ENCODE measurements at regions not wholly inside any gene's neighbourhood (a gene's known extent, or its start where the extent isn't known, plus 50 kb on each side); places are given as distances from the start of the nearest gene placed in this dataset.

GRCh38 chr16:79404571-79404970 is 196.0 kb downstream of the MAF start (continued):
- TF ChIP-seq MIER3 (CRISPR knock-in tag; IDR thresholded peaks at IDR 0.05; ENCODE audit: borderline replicate concordance): no peak
- TF ChIP-seq ZBTB2 (CRISPR knock-in tag; IDR thresholded peaks at IDR 0.05; ENCODE audit: low read depth): no peak
- no peak for TF ChIP-seq MLLT10 (CRISPR knock-in tag; IDR thresholded peaks at IDR 0.05)

- DNase-seq (ENCODE audit: low spot score): peak; percentile 10
- no peaks in the 10 kb centered on the region; a peak in 1 of 5 replicates for H3K27me3 ChIP-seq (ENCODE audit: control insufficient read depth in 1 of 2, insufficient read depth in 2 of 2, low read length in 2 of 2)
- intact Hi-C loops (cut with micrococcal nuclease; ENCODE audit: unreplicated experiment) (no loop called here), in situ Hi-C loops (cut with HindIII; ENCODE audit: extremely low pct_ligation_motif_present, low pct_unique_long_range_greater_than_20kb) (no loop called here)
- no peak for FAIRE-seq
- 6% methylated on average over 4 of the region's 4 CpGs for WGBS (ENCODE audit: low lambda C conversion rate)
- no peaks in the 10 kb centered on the region for H3K9me3 ChIP-seq (ENCODE audit: low read length)
- H3K4me2 ChIP-seq (ENCODE audit: low read depth, low read length): no peak overlapping the region
- H3K4me1 ChIP-seq (ENCODE audit: insufficient read depth, low read length): peaks cover 11% of the 10 kb centered on the region; the same call in 1 of the 2 replicates
- no peaks in the 10 kb centered on the region for H3K36me3 ChIP-seq (replicated peaks in 1 of 2; ENCODE audit: control insufficient read depth in 1 of 2, insufficient read depth in 2 of 2, low read length in 2 of 2)
- H3K79me2 ChIP-seq (ENCODE audit: insufficient read depth, low read length): no peaks in the 10 kb centered on the region
- ChIA-PET POLR2A (no interaction called here), CTCF (ENCODE audit: low intra/inter-chr PET ratio, low total read pairs) (no interaction called here)
- no peak overlapping the region for H3K9ac ChIP-seq (ENCODE audit: insufficient read depth, low read depth, low read length)
- H3K4me3 ChIP-seq (replicated peaks in 1 of 3; ENCODE audit: insufficient read depth in 1 of 3, low read depth in 2 of 3, low read length in 3 of 3): no peak overlapping the region
- H4K20me1 ChIP-seq (ENCODE audit: insufficient read depth, low read length): no peaks in the 10 kb centered on the region
- no TSS peak for BruUV-seq (replicated peaks)
- peak; percentile 62 for ATAC-seq
- H3K27ac ChIP-seq (ENCODE audit: extremely low read length, insufficient read depth, low read length): no peak overlapping the region
- H2AFZ ChIP-seq (ENCODE audit: low read length): no peak overlapping the region
- no peak for TF ChIP-seq PRDM10 (CRISPR knock-in tag; IDR thresholded peaks at IDR 0.05; ENCODE audit: low read depth)
- no peak for TF ChIP-seq ZNF567 (CRISPR knock-in tag; IDR thresholded peaks at IDR 0.05; ENCODE audit: borderline replicate concordance)
- no peak for TF ChIP-seq CCDC6 (CRISPR knock-in tag; IDR thresholded peaks at IDR 0.05)
- TF ChIP-seq SMAD9 (CRISPR knock-in tag; IDR thresholded peaks at IDR 0.05): no peak
- TF ChIP-seq TOE1 (CRISPR knock-in tag; IDR thresholded peaks at IDR 0.05): no peak
- no peak for TF ChIP-seq ZNF234 (CRISPR knock-in tag; conservative IDR thresholded peaks at IDR 0.05)
- TF ChIP-seq SP2 (CRISPR knock-in tag; IDR thresholded peaks at IDR 0.05): no peak
- TF ChIP-seq PAXIP1 (CRISPR knock-in tag; conservative IDR thresholded peaks at IDR 0.05): peak; percentile 54
- TF ChIP-seq PRDM4 (CRISPR knock-in tag; IDR thresholded peaks at IDR 0.05; ENCODE audit: borderline replicate concordance): no peak
- no peak for TF ChIP-seq DMAP1 (CRISPR knock-in tag; IDR thresholded peaks at IDR 0.05)
- TF ChIP-seq CEBPG (CRISPR knock-in tag; IDR thresholded peaks at IDR 0.05): no peak
These were observed 197.0 kb downstream of the MAF start for GRCh38 chr16:79403534-79403933.
